HCT116 (cell line): ENCODE measurements at regions not wholly inside any gene's neighbourhood (a gene's known extent, or its start where the extent isn't known, plus 50 kb on each side); places are given as distances from the start of the nearest gene placed in this dataset.

Experiments used
- ATAC-seq: fragments of 200-7000 bp; cut with Tn5 transposase; 2 replicates; pipeline ENCODE4 v1.9.1; 2020; ENCODE audit warnings: mild to moderate bottlenecking, moderate library complexity
- BruUV-seq: library from RNA; stranded (reverse); fragments of 400-500 nt; replicated peaks from 2 replicates; lab custom pipeline; 2021; lab: Mats Ljungman, UMichigan
- CTCF ChIA-PET: fragments of 300-600 bp; sonication (Branson Sonifier 250); formaldehyde crosslinking; loops from one replicate; lab custom pipeline; 2021; ENCODE audit warnings: antibody characterized with exemption; lab: Charles Lee
- POLR2A ChIA-PET: fragments of 300-600, 350-600 bp; sonication (Branson Sonifier 250); formaldehyde crosslinking; loops from one replicate; lab custom pipeline; 2021; ENCODE audit warnings: antibody characterized with exemption; lab: Charles Lee
- RAD21 ChIA-PET, 2 experiments: fragments of 300-600 bp; sonication (Branson Sonifier 250); formaldehyde crosslinking; loops; one replicate each; lab custom pipeline; 2023; ENCODE audit warnings: low total read pairs in 2 of 2; ENCODE audit not compliant: uncharacterized antibody in 2 of 2, unreplicated experiment in 2 of 2, low non-redundant PET in 1 of 2; lab: Charles Lee
- DNase-seq: peaks from one replicate; pipeline ENCODE4 v3.0.0-alpha.2; 2010; ENCODE audit warnings: low read depth, low spot score
- H2AFZ ChIP-seq: fragments of 200-600 bp; shearing (Covaris generic), sonication (generic); 2 replicates; pipeline ENCODE4 v1.6.1; 2017; ENCODE audit warnings: low read depth, mixed run types, mixed read lengths, antibody characterized with exemption, low read length; ENCODE audit not compliant: poor library complexity, severe bottlenecking
- H3K27ac ChIP-seq: 2 replicates; pipeline ENCODE4 v1.5.1; 2012; ENCODE audit warnings: low read depth, low read length
- H3K27me3 ChIP-seq: fragments of 200-600 bp; sonication (generic); 2 replicates; pipeline ENCODE4 v1.6.1; 2016; ENCODE audit warnings: mixed run types, low read length, mixed read lengths; ENCODE audit not compliant: insufficient read depth
- H3K36me3 ChIP-seq, 2 experiments: fragments of 200-500 bp in 1 of 2; fragments of 200-600 bp in 1 of 2; sonication (Bioruptor generic) in 1 of 2; sonication (generic) in 1 of 2; 2 replicates each; pipeline versions ENCODE4 v1.5.1 to v1.6.1; 2014 to 2016; ENCODE audit warnings: low read length in 2 of 2, inconsistent platforms in 1 of 2, mixed read lengths in 1 of 2, mixed run types in 1 of 2; ENCODE audit not compliant: insufficient read depth in 2 of 2, control insufficient read depth in 1 of 2
- H3K4me1 ChIP-seq, 2 experiments: fragments of 200-600 bp in 1 of 2; sonication (generic) in 1 of 2; 2 replicates each; pipeline versions ENCODE4 v1.5.1 to v1.6.1; 2012 to 2017; ENCODE audit warnings: low read length in 2 of 2, inconsistent platforms in 1 of 2, mild to moderate bottlenecking in 1 of 2, mixed read lengths in 1 of 2, mixed run types in 1 of 2, moderate library complexity in 1 of 2; ENCODE audit not compliant: insufficient read depth in 2 of 2, control insufficient read depth in 1 of 2
- H3K4me2 ChIP-seq: fragments of 200-600 bp; sonication (generic); 2 replicates; pipeline ENCODE4 v1.6.1; 2017; ENCODE audit warnings: mixed run types, low read length, mixed read lengths
- H3K4me3 ChIP-seq, 2 experiments: fragments of 200-600 bp in 1 of 2; sonication (generic) in 1 of 2; replicated peaks in 1 of 2; 2 replicates each; pipeline ENCODE4 v1.5.1; 2011 to 2016; ENCODE audit warnings: low read length in 2 of 2, control low read depth in 1 of 2, low read depth in 1 of 2, mild to moderate bottlenecking in 1 of 2, mixed read lengths in 1 of 2, mixed run types in 1 of 2
- H3K79me2 ChIP-seq: fragments of 200-600 bp; sonication (generic); 2 replicates; pipeline ENCODE4 v1.6.1; 2017; ENCODE audit warnings: mild to moderate bottlenecking, mixed run types, low read length, moderate library complexity, mixed read lengths; ENCODE audit not compliant: insufficient read depth
- H3K9ac ChIP-seq: fragments of 200-600 bp; sonication (generic); 2 replicates; pipeline ENCODE4 v1.6.1; 2016; ENCODE audit warnings: low read length, mixed read lengths
- H3K9me2 ChIP-seq: fragments of 200-600 bp; sonication (generic), shearing (Covaris generic); 2 replicates; pipeline ENCODE4 v1.6.1; 2017; ENCODE audit warnings: mixed run types, mild to moderate bottlenecking, moderate library complexity; ENCODE audit not compliant: insufficient read depth
- H3K9me3 ChIP-seq, 2 experiments: fragments of 200-500 bp in 1 of 2; fragments of 200-600 bp in 1 of 2; sonication (Bioruptor generic) in 1 of 2; sonication (generic) in 1 of 2; 2 replicates each; pipeline ENCODE4 v1.6.1; 2014 to 2017; ENCODE audit warnings: low read length in 2 of 2, mixed read lengths in 2 of 2, inconsistent platforms in 1 of 2, low read depth in 1 of 2, mild to moderate bottlenecking in 1 of 2, mixed run types in 1 of 2, moderate library complexity in 1 of 2; ENCODE audit not compliant: control insufficient read depth in 1 of 2, insufficient read depth in 1 of 2
- H4K20me1 ChIP-seq: fragments of 200-600 bp; sonication (generic), shearing (Covaris generic); 2 replicates; pipeline ENCODE4 v1.6.1; 2017; ENCODE audit warnings: mixed run types, mild to moderate bottlenecking, moderate library complexity; ENCODE audit not compliant: insufficient read depth
- CBX3 ChIP-seq: IDR thresholded peaks from 2 replicates; pipeline ENCODE4 v1.6.1; 2012; ENCODE audit warnings: low read depth
- EGR1 ChIP-seq: IDR thresholded peaks from 2 replicates; pipeline ENCODE4 v1.6.1; 2012; ENCODE audit warnings: low read depth
- ELF1 ChIP-seq: IDR thresholded peaks from 2 replicates; pipeline ENCODE4 v1.6.1; 2012; ENCODE audit warnings: low read depth, borderline replicate concordance
- EZH2 ChIP-seq: fragments of 200-600 bp; sonication (generic); IDR thresholded peaks from 2 replicates; pipeline ENCODE4 v1.6.1; 2017; ENCODE audit warnings: antibody characterized with exemption, mixed run types
- EZH2phosphoT487 ChIP-seq: fragments of 200-600 bp; IDR thresholded peaks from 2 replicates; pipeline ENCODE4 v1.6.1; 2018; ENCODE audit warnings: antibody characterized with exemption, borderline replicate concordance
- SIN3A ChIP-seq: IDR thresholded peaks from 2 replicates; pipeline ENCODE4 v1.6.1; 2012; ENCODE audit warnings: low read depth
- SP1 ChIP-seq: IDR thresholded peaks from 2 replicates; pipeline ENCODE4 v1.6.1; 2012; ENCODE audit warnings: low read depth
- SRF ChIP-seq: IDR thresholded peaks from 2 replicates; pipeline ENCODE4 v1.6.1; 2012; ENCODE audit warnings: low read depth
- ZBTB33 ChIP-seq: IDR thresholded peaks from 2 replicates; pipeline ENCODE4 v1.6.1; 2011; ENCODE audit warnings: mild to moderate bottlenecking, low read length, moderate library complexity; ENCODE audit not compliant: insufficient replicate concordance; ENCODE audit errors: extremely low read depth
- ZFX ChIP-seq: fragments of 450-650 bp; IDR thresholded peaks from 2 replicates; pipeline ENCODE4 v1.6.1; 2017
- ZNF274 ChIP-seq: fragments of 200-500 bp; sonication (Bioruptor generic); IDR thresholded peaks from 2 replicates; pipeline ENCODE4 v1.6.1; 2014; ENCODE audit warnings: mild to moderate bottlenecking, low read depth, low read length, inconsistent platforms
- intact Hi-C: fragments of 100-400 bp; cut with micrococcal nuclease; formaldehyde crosslinking; loops from 2 replicates; pipeline ENCODE4 v1.10.0; 2022
- TF ChIP-seq, protein P1 (sequence below): IDR thresholded peaks from 2 replicates; pipeline ENCODE4 v1.6.1; 2012
- TF ChIP-seq, protein P2 (sequence below), 3 experiments: fragments of 200-600 bp in 1 of 3; sonication (generic) in 1 of 3; IDR thresholded peaks in 2 of 3; conservative IDR thresholded peaks in 1 of 3; 2 replicates each; pipeline ENCODE4 v1.5.1; 2012 to 2017; ENCODE audit warnings: low read depth in 2 of 3, low read length in 2 of 3, antibody characterized with exemption in 1 of 3, borderline replicate concordance in 1 of 3, control low read depth in 1 of 3, mild to moderate bottlenecking in 1 of 3, mixed read lengths in 1 of 3, mixed run types in 1 of 3, moderate library complexity in 1 of 3; ENCODE audit not compliant: insufficient read depth in 1 of 3
- TF ChIP-seq, protein P3 (sequence below): IDR thresholded peaks from 2 replicates; pipeline ENCODE4 v1.6.1; 2012; ENCODE audit warnings: low read depth

GRCh38 chr12:72793796-72794195, 521.6 kb downstream of the TRHDE start:
- Histone ChIP-seq H3K9ac (no peak overlapping the region), H3K27me3 (no peaks in the 10 kb centered on the region), H3K9me2 (no peaks in the 10 kb centered on the region), H3K36me3 (no peaks in the 10 kb centered on the region), H3K27ac (no peak overlapping the region), H3K9me3 (no peaks in the 10 kb centered on the region), H3K79me2 (no peaks in the 10 kb centered on the region), H3K4me2 (no peak overlapping the region), H2AFZ (no peak overlapping the region), H3K4me1 (no peaks in the 10 kb centered on the region), H3K4me3 (no peak overlapping the region), H4K20me1 (no peaks in the 10 kb centered on the region)
- no TSS peak for BruUV-seq
- ATAC-seq (no peak), DNase-seq (no peak)
- TF ChIP-seq SIN3A (no peak), ELF1 (no peak), ZBTB33 (no peak), SRF (no peak), SP1 (no peak), EZH2 (no peak), EZH2phosphoT487 (no peak), ZFX (no peak), CBX3 (no peak), EGR1 (no peak), ZNF274 (no peak)
- TF ChIP-seq, protein P1, sequence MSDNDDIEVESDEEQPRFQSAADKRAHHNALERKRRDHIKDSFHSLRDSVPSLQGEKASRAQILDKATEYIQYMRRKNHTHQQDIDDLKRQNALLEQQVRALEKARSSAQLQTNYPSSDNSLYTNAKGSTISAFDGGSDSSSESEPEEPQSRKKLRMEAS, result no peak
- TF ChIP-seq, protein P2, sequence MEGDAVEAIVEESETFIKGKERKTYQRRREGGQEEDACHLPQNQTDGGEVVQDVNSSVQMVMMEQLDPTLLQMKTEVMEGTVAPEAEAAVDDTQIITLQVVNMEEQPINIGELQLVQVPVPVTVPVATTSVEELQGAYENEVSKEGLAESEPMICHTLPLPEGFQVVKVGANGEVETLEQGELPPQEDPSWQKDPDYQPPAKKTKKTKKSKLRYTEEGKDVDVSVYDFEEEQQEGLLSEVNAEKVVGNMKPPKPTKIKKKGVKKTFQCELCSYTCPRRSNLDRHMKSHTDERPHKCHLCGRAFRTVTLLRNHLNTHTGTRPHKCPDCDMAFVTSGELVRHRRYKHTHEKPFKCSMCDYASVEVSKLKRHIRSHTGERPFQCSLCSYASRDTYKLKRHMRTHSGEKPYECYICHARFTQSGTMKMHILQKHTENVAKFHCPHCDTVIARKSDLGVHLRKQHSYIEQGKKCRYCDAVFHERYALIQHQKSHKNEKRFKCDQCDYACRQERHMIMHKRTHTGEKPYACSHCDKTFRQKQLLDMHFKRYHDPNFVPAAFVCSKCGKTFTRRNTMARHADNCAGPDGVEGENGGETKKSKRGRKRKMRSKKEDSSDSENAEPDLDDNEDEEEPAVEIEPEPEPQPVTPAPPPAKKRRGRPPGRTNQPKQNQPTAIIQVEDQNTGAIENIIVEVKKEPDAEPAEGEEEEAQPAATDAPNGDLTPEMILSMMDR (IDR thresholded peaks at IDR 0.05 in 2 of 3, conservative IDR thresholded peaks at IDR 0.05 in 1 of 3; ENCODE audit: borderline replicate concordance in 1 of 3, insufficient read depth in 1 of 3, low read depth in 2 of 3, low read length in 2 of 3), result no peak
- TF ChIP-seq, protein P3, sequence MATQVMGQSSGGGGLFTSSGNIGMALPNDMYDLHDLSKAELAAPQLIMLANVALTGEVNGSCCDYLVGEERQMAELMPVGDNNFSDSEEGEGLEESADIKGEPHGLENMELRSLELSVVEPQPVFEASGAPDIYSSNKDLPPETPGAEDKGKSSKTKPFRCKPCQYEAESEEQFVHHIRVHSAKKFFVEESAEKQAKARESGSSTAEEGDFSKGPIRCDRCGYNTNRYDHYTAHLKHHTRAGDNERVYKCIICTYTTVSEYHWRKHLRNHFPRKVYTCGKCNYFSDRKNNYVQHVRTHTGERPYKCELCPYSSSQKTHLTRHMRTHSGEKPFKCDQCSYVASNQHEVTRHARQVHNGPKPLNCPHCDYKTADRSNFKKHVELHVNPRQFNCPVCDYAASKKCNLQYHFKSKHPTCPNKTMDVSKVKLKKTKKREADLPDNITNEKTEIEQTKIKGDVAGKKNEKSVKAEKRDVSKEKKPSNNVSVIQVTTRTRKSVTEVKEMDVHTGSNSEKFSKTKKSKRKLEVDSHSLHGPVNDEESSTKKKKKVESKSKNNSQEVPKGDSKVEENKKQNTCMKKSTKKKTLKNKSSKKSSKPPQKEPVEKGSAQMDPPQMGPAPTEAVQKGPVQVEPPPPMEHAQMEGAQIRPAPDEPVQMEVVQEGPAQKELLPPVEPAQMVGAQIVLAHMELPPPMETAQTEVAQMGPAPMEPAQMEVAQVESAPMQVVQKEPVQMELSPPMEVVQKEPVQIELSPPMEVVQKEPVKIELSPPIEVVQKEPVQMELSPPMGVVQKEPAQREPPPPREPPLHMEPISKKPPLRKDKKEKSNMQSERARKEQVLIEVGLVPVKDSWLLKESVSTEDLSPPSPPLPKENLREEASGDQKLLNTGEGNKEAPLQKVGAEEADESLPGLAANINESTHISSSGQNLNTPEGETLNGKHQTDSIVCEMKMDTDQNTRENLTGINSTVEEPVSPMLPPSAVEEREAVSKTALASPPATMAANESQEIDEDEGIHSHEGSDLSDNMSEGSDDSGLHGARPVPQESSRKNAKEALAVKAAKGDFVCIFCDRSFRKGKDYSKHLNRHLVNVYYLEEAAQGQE, result no peak
- ChIA-PET POLR2A (no interaction called here), CTCF (no interaction called here), RAD21 (no interaction called here)
- intact Hi-C loops, result no loop called here
